ENCODE measurements at regions not wholly inside any gene's neighbourhood (a gene's known extent, or its start where the extent isn't known, plus 50 kb on each side); places are given as distances from the start of the nearest gene placed in this dataset.

DNA sequence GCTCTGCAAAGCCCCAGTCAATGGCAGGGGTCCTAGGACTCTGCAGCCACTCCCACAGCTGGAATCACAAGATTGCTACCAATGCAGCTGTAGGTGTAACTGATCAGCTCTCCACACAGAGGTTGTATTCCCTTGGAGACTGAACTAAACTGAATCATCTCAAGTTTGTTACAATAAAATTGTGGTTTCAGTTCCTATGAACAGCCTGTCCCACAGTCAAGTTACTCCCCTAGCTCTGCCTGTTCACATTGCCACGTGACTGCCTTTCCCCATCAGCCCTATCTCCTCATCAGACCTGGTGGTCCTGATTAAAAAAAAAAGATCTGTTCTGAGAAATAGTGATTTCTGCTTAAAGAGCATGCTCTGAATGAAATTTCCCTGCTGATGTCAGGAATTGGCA lies 287.9 kb upstream of the NBEA start:
- TF ChIP-seq, protein P1, sequence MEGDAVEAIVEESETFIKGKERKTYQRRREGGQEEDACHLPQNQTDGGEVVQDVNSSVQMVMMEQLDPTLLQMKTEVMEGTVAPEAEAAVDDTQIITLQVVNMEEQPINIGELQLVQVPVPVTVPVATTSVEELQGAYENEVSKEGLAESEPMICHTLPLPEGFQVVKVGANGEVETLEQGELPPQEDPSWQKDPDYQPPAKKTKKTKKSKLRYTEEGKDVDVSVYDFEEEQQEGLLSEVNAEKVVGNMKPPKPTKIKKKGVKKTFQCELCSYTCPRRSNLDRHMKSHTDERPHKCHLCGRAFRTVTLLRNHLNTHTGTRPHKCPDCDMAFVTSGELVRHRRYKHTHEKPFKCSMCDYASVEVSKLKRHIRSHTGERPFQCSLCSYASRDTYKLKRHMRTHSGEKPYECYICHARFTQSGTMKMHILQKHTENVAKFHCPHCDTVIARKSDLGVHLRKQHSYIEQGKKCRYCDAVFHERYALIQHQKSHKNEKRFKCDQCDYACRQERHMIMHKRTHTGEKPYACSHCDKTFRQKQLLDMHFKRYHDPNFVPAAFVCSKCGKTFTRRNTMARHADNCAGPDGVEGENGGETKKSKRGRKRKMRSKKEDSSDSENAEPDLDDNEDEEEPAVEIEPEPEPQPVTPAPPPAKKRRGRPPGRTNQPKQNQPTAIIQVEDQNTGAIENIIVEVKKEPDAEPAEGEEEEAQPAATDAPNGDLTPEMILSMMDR (tag by site-specific recombination; IDR thresholded peaks at IDR 0.05): no peak
- TF ChIP-seq BCL11A (tag by site-specific recombination; IDR thresholded peaks at IDR 0.05; ENCODE audit: low read depth): no peak
- no peak for TF ChIP-seq ZNF24 (tag by site-specific recombination; IDR thresholded peaks at IDR 0.05)
- TF ChIP-seq ZNF184 (tag by site-specific recombination; IDR thresholded peaks at IDR 0.05): no peak
- no peak for TF ChIP-seq ZNF155 (tag by site-specific recombination; IDR thresholded peaks at IDR 0.05)
- no peak for TF ChIP-seq ZNF623 (tag by site-specific recombination; IDR thresholded peaks at IDR 0.05)
